Caco-2 (cell line): ENCODE measurements at regions not wholly inside any gene's neighbourhood (a gene's known extent, or its start where the extent isn't known, plus 50 kb on each side); places are given as distances from the start of the nearest gene placed in this dataset.

Experiments
- BruUV-seq: library from RNA; stranded (reverse); fragments of 400-500 nt; replicated peaks from 2 replicates; lab custom pipeline; 2021; lab: Mats Ljungman, UMichigan
- CTCF ChIA-PET: fragments of 300-600 bp; sonication (Branson Sonifier 250); formaldehyde crosslinking; loops from one replicate; lab custom pipeline; 2022; ENCODE audit warnings: antibody characterized with exemption; lab: Charles Lee
- POLR2A ChIA-PET: fragments of 300-600 bp; sonication (Branson Sonifier 250); formaldehyde crosslinking; loops from one replicate; lab custom pipeline; 2022; ENCODE audit warnings: antibody characterized with exemption; lab: Charles Lee
- DNase-seq, 2 experiments: peaks; one replicate each; pipeline versions ENCODE4 v3.0.0 to v3.0.0-alpha.2; 2020 to 2022
- H3K27me3 ChIP-seq: replicated peaks from 2 replicates; pipeline ENCODE4 v1.6.0; 2011; ENCODE audit warnings: low read length; ENCODE audit not compliant: control insufficient read depth, insufficient read depth
- H3K36me3 ChIP-seq: 2 replicates; pipeline ENCODE4 v1.5.1; 2011; ENCODE audit warnings: low read length; ENCODE audit not compliant: control insufficient read depth, insufficient read depth
- H3K4me1 ChIP-seq: fragments of 250-450 bp; sonication (Bioruptor Pico); 2 replicates; pipeline ENCODE4 v1.5.1; 2020; ENCODE audit warnings: mild to moderate bottlenecking
- H3K4me3 ChIP-seq: 2 replicates; pipeline ENCODE4 v1.5.1; 2011; ENCODE audit warnings: low read depth, mild to moderate bottlenecking, control low read depth, low read length
- H3K9me3 ChIP-seq: fragments of 250-450 bp; sonication (Bioruptor Pico); 2 replicates; pipeline ENCODE4 v1.5.1; 2020; ENCODE audit warnings: mild to moderate bottlenecking, moderate library complexity
- H3K27ac Mint-ChIP-seq: one replicate; pipeline ENCODE4 v1.8.0; 2022; ENCODE audit warnings: mixed read lengths; ENCODE audit not compliant: unreplicated experiment
- H3K27me3 Mint-ChIP-seq: one replicate; pipeline ENCODE4 v1.8.0; 2022; ENCODE audit warnings: mixed read lengths; ENCODE audit not compliant: insufficient read depth, unreplicated experiment
- H3K36me3 Mint-ChIP-seq: one replicate; pipeline ENCODE4 v1.8.0; 2022; ENCODE audit warnings: mild to moderate bottlenecking, mixed read lengths; ENCODE audit not compliant: insufficient read depth, unreplicated experiment
- H3K4me1 Mint-ChIP-seq: one replicate; pipeline ENCODE4 v1.8.0; 2022; ENCODE audit warnings: low read depth, mixed read lengths; ENCODE audit not compliant: unreplicated experiment
- H3K4me3 Mint-ChIP-seq: one replicate; pipeline ENCODE4 v1.8.0; 2022; ENCODE audit warnings: mild to moderate bottlenecking, moderate library complexity, mixed read lengths; ENCODE audit not compliant: unreplicated experiment
- H3K9me3 Mint-ChIP-seq: one replicate; pipeline ENCODE4 v1.8.0; 2022; ENCODE audit warnings: mixed read lengths; ENCODE audit not compliant: unreplicated experiment
- intact Hi-C: fragments of 100-400 bp; cut with micrococcal nuclease; formaldehyde crosslinking; loops from one replicate; pipeline ENCODE4 v1.10.0; 2022; ENCODE audit not compliant: unreplicated experiment
- TF ChIP-seq, protein P1 (sequence below), 2 experiments: fragments of 200-600 bp in 1 of 2; IDR thresholded peaks; 1 replicate in 1 of 2; 2 replicates in 1 of 2; pipeline versions ENCODE4 v1.5.1 to v1.8.0; 2011 to 2022; ENCODE audit warnings: antibody characterized with exemption in 1 of 2, control low read depth in 1 of 2, inconsistent platforms in 1 of 2, low read depth in 1 of 2, low read length in 1 of 2, mild to moderate bottlenecking in 1 of 2, moderate library complexity in 1 of 2; ENCODE audit not compliant: insufficient read depth in 1 of 2, severe bottlenecking in 1 of 2, unreplicated experiment in 1 of 2

DNA sequence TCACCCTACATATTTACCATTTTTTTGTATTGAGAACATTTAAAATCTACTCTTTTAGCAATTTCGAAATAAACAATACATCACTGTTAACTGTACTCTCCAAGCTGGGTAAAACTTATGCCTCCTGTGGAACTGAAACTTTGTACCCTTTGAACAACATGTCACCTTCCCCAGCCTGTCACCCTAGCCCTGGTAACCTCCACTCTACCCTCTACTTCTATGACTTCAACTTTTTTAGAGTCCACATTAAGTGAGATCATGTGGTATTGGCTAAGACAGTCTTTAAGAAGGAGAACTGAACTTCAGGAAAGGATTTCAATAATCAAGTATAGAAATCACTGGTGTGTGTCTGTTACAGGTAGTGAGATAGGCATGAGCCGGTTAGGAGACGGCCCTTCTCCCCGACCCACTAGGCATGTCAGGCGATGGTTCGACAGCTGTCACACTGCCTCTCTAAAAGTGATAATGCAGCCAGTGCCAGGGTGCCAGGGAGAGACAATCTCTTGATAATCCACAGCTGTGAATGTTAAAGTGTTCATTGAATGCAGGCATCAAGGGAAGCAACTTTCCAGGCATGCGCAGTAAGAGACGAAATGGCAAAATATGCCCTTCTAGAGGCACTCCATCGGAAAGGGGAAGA is 74.6 kb upstream of the RNF152 start:
- Mint-ChIP-seq H3K9me3 (no peaks in the 10 kb centered on the region), H3K36me3 (no peaks in the 10 kb centered on the region), H3K4me1 (no peaks in the 10 kb centered on the region), H3K27me3 (no peaks in the 10 kb centered on the region), H3K27ac (no peak overlapping the region), H3K4me3 (no peak overlapping the region)
- no TSS peak for BruUV-seq
- intact Hi-C loops, result no loop called here
- CTCF ChIA-PET, result no interaction called here
- DNase-seq, result no peak
- POLR2A ChIA-PET, result no interaction called here
- Histone ChIP-seq H3K4me1 (no peaks in the 10 kb centered on the region), H3K36me3 (no peaks in the 10 kb centered on the region), H3K4me3 (no peak overlapping the region), H3K9me3 (no peaks in the 10 kb centered on the region), H3K27me3 (no peaks in the 10 kb centered on the region)
- TF ChIP-seq, protein P1, sequence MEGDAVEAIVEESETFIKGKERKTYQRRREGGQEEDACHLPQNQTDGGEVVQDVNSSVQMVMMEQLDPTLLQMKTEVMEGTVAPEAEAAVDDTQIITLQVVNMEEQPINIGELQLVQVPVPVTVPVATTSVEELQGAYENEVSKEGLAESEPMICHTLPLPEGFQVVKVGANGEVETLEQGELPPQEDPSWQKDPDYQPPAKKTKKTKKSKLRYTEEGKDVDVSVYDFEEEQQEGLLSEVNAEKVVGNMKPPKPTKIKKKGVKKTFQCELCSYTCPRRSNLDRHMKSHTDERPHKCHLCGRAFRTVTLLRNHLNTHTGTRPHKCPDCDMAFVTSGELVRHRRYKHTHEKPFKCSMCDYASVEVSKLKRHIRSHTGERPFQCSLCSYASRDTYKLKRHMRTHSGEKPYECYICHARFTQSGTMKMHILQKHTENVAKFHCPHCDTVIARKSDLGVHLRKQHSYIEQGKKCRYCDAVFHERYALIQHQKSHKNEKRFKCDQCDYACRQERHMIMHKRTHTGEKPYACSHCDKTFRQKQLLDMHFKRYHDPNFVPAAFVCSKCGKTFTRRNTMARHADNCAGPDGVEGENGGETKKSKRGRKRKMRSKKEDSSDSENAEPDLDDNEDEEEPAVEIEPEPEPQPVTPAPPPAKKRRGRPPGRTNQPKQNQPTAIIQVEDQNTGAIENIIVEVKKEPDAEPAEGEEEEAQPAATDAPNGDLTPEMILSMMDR (IDR thresholded peaks at IDR 0.05; ENCODE audit: insufficient read depth in 1 of 2, low read depth in 1 of 2, low read length in 1 of 2, severe bottlenecking in 1 of 2, unreplicated experiment in 1 of 2), result no peak

DNA sequence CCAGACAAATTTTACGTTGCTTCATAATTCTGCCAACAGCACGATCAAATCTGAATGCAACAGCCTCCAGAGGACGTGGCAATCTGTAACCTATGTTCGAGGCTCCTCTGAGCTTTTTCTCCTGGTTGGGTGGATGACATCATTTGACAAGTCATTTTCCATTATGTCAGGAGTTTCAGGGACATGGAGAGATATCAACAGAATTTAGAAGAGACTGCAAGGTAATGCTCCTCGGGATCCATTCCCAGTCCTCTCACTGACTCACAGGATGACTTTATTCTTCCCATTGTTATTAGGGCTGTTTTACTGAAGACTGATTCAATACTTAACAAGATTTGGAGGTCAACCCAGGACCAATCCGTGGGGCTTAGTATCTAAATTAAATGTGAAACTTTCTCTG is 72.5 kb upstream of the RNF152 start:
- intact Hi-C loops, result no loop called here
- no peaks in the 10 kb centered on the region for H3K4me1 ChIP-seq
- Mint-ChIP-seq H3K9me3 (no peaks in the 10 kb centered on the region), H3K36me3 (no peaks in the 10 kb centered on the region), H3K4me1 (no peaks in the 10 kb centered on the region), H3K27ac (no peak overlapping the region), H3K27me3 (no peaks in the 10 kb centered on the region), H3K4me3 (no peak overlapping the region)
- no peak overlapping the region for H3K4me3 ChIP-seq
- no peaks in the 10 kb centered on the region for H3K27me3 ChIP-seq
- H3K36me3 ChIP-seq, result no peaks in the 10 kb centered on the region
- BruUV-seq, result no TSS peak
- TF ChIP-seq, protein P1 (IDR thresholded peaks at IDR 0.05; ENCODE audit: insufficient read depth in 1 of 2, low read depth in 1 of 2, low read length in 1 of 2, severe bottlenecking in 1 of 2, unreplicated experiment in 1 of 2), result no peak
- no peak for DNase-seq
- CTCF ChIA-PET, result no interaction called here
- H3K9me3 ChIP-seq, result no peaks in the 10 kb centered on the region
- POLR2A ChIA-PET, result no interaction called here

DNA sequence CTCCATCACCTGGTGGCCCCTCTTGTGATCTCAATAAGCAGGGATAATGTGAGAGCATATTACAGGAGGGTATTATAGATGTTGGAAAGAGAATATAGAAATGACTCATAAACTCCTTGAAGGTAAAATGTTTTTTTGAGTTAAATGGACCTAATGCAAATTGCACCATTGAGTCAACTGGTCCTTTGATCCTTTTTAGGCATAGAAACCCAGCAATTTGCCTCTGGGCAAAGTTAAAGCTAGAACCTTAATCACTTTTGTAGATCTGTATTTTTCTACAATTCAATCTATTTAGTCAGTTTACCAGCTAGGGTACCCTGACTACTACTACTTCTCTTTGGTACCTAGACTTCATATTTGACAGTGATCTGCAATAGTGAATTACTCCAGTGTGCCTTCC is 71.8 kb upstream of the RNF152 start:
- H3K27me3 ChIP-seq, result no peaks in the 10 kb centered on the region
- Mint-ChIP-seq H3K27ac (no peak overlapping the region), H3K36me3 (no peaks in the 10 kb centered on the region), H3K4me1 (no peaks in the 10 kb centered on the region), H3K4me3 (no peak overlapping the region), H3K9me3 (no peaks in the 10 kb centered on the region), H3K27me3 (no peaks in the 10 kb centered on the region)
- no peaks in the 10 kb centered on the region for H3K36me3 ChIP-seq
- POLR2A ChIA-PET, result no interaction called here
- TF ChIP-seq, protein P1 (IDR thresholded peaks at IDR 0.05; ENCODE audit: insufficient read depth in 1 of 2, low read depth in 1 of 2, low read length in 1 of 2, severe bottlenecking in 1 of 2, unreplicated experiment in 1 of 2), result no peak
- no TSS peak for BruUV-seq
- intact Hi-C loops, result no loop called here
- H3K9me3 ChIP-seq, result no peaks in the 10 kb centered on the region
- no peak overlapping the region for H3K4me3 ChIP-seq
- DNase-seq, result no peak
- no peaks in the 10 kb centered on the region for H3K4me1 ChIP-seq
- CTCF ChIA-PET, result no interaction called here
